Fibroblast of mammary gland (primary cell): ENCODE measurements at regions not wholly inside any gene's neighbourhood (a gene's known extent, or its start where the extent isn't known, plus 50 kb on each side); places are given as distances from the start of the nearest gene placed in this dataset.
A peak's percentile ranks its signal among the peaks of the same experiment; 100 is the strongest.

Experiments
- DNase-seq: peaks from one replicate; pipeline ENCODE4 v3.0.0-alpha.2; 2010; ENCODE audit warnings: low read depth
- H3K4me3 ChIP-seq: 2 replicates; pipeline ENCODE4 v1.5.1; 2011; ENCODE audit warnings: low read depth, mild to moderate bottlenecking, low read length, moderate library complexity; ENCODE audit not compliant: control insufficient read depth
- CTCF ChIP-seq: conservative IDR thresholded peaks from 2 replicates; pipeline ENCODE4 v1.5.1; 2011; ENCODE audit warnings: low read depth, low read length, inconsistent platforms; ENCODE audit not compliant: control insufficient read depth, insufficient read depth

GRCh38 chr10:28149746-28150145, 150.9 kb upstream of the ODAD2 start:
- H3K4me3 ChIP-seq = no peak overlapping the region
- DNase-seq = no peak

GRCh38 chr10:28147706-28148105, 148.8 kb upstream of the ODAD2 start:
- no peak for TF ChIP-seq CTCF
- H3K4me3 ChIP-seq = no peak overlapping the region
- no peak for DNase-seq

More at GRCh38 chr10:28149746-28150145, 150.9 kb upstream of the ODAD2 start:
- TF ChIP-seq CTCF = no peak

- DNase-seq = no peak
- no peak overlapping the region for H3K4me3 ChIP-seq
- TF ChIP-seq CTCF = no peak
Measured at GRCh38 chr10:28139138-28139537, 140.3 kb upstream of the ODAD2 start.

GRCh38 chr10:28137907-28138880, 139.3 kb upstream of the ODAD2 start:
- H3K4me3 ChIP-seq = no peak overlapping the region
- DNase-seq = peak; percentile 17
- TF ChIP-seq CTCF = no peak

GRCh38 chr10:28135258-28135657, 136.4 kb upstream of the ODAD2 start:
- H3K4me3 ChIP-seq = no peak overlapping the region
- peak; percentile 17 for TF ChIP-seq CTCF
- DNase-seq = peak; percentile 16

- peak; percentile 34 for DNase-seq
- H3K4me3 ChIP-seq = no peak overlapping the region
- no peak for TF ChIP-seq CTCF
Measured at GRCh38 chr10:28130267-28130666, 131.4 kb upstream of the ODAD2 start.

GRCh38 chr10:28127881-28128280, 129.0 kb upstream of the ODAD2 start:
- peak; percentile 12 for DNase-seq
- H3K4me3 ChIP-seq = no peak overlapping the region
- TF ChIP-seq CTCF = no peak
